ENCODE measurements at regions not wholly inside any gene's neighbourhood (a gene's known extent, or its start where the extent isn't known, plus 50 kb on each side); places are given as distances from the start of the nearest gene placed in this dataset.

- TF ChIP-seq CTCF (IDR thresholded peaks at IDR 0.05): no peak
- Mint-ChIP-seq H3K4me1 (ENCODE audit: low read depth) (no peaks in the 10 kb centered on the region), H3K36me3 (ENCODE audit: low read depth) (no peaks in the 10 kb centered on the region), H3K9me3 (no peaks in the 10 kb centered on the region), H3K4me3 (no peak overlapping the region), H3K27me3 (ENCODE audit: insufficient read depth) (peaks cover 7% of the 10 kb centered on the region), H3K27ac (no peak overlapping the region)
- no peak for DNase-seq
Observed at GRCh38 chr7:35483568-35483967, 211.4 kb downstream of the HERPUD2 start.

- H3K36me3 Mint-ChIP-seq (ENCODE audit: low read depth): no peaks in the 10 kb centered on the region
- H3K27ac Mint-ChIP-seq: no peak overlapping the region
- H3K27me3 Mint-ChIP-seq (ENCODE audit: insufficient read depth): peaks cover 7% of the 10 kb centered on the region
- no peak for DNase-seq
- no peaks in the 10 kb centered on the region for H3K4me1 Mint-ChIP-seq (ENCODE audit: low read depth)
- no peak overlapping the region for H3K4me3 Mint-ChIP-seq
- H3K9me3 Mint-ChIP-seq: no peaks in the 10 kb centered on the region
- no peak for TF ChIP-seq CTCF (IDR thresholded peaks at IDR 0.05)
Observed at GRCh38 chr7:35482231-35482630, 212.7 kb downstream of the HERPUD2 start.

- no peak overlapping the region for H3K27ac Mint-ChIP-seq
- no peak overlapping the region for H3K4me3 Mint-ChIP-seq
- H3K9me3 Mint-ChIP-seq: no peaks in the 10 kb centered on the region
- TF ChIP-seq CTCF (IDR thresholded peaks at IDR 0.05): no peak
- no peaks in the 10 kb centered on the region for H3K4me1 Mint-ChIP-seq (ENCODE audit: low read depth)
- no peaks in the 10 kb centered on the region for H3K36me3 Mint-ChIP-seq (ENCODE audit: low read depth)
- H3K27me3 Mint-ChIP-seq (ENCODE audit: insufficient read depth): peaks cover 7% of the 10 kb centered on the region
- DNase-seq: no peak
Observed at GRCh38 chr7:35480806-35481205, 214.1 kb downstream of the HERPUD2 start.

GRCh38 chr7:35477609-35478008 is 217.3 kb downstream of the HERPUD2 start:
- Mint-ChIP-seq H3K4me3 (no peak overlapping the region), H3K27ac (no peak overlapping the region), H3K4me1 (ENCODE audit: low read depth) (no peaks in the 10 kb centered on the region), H3K9me3 (no peaks in the 10 kb centered on the region), H3K36me3 (ENCODE audit: low read depth) (no peaks in the 10 kb centered on the region), H3K27me3 (ENCODE audit: insufficient read depth) (peaks cover 3% of the 10 kb centered on the region; the same call in 1 of the 2 replicates)
- no peak for TF ChIP-seq CTCF (IDR thresholded peaks at IDR 0.05)
- DNase-seq: no peak

- Mint-ChIP-seq H3K9me3 (no peaks in the 10 kb centered on the region), H3K27ac (no peak overlapping the region), H3K4me1 (ENCODE audit: low read depth) (no peaks in the 10 kb centered on the region), H3K36me3 (ENCODE audit: low read depth) (no peaks in the 10 kb centered on the region), H3K4me3 (no peak overlapping the region), H3K27me3 (ENCODE audit: insufficient read depth) (no peaks in the 10 kb centered on the region)
- DNase-seq: no peak
- TF ChIP-seq CTCF (IDR thresholded peaks at IDR 0.05): no peak
Observed at GRCh38 chr7:35474100-35474499, 220.2 kb upstream of the TBX20 start.

GRCh38 chr7:35468606-35469005 is 214.7 kb upstream of the TBX20 start:
- Mint-ChIP-seq H3K9me3 (no peaks in the 10 kb centered on the region), H3K27me3 (ENCODE audit: insufficient read depth) (no peaks in the 10 kb centered on the region), H3K36me3 (ENCODE audit: low read depth) (no peaks in the 10 kb centered on the region), H3K27ac (no peak overlapping the region), H3K4me1 (ENCODE audit: low read depth) (no peaks in the 10 kb centered on the region), H3K4me3 (no peak overlapping the region)
- TF ChIP-seq CTCF (IDR thresholded peaks at IDR 0.05): no peak
- DNase-seq: no peak

Measured in HFFc6 (cell line).